Neuron (in vitro differentiated cells): ENCODE measurements at regions not wholly inside any gene's neighbourhood (a gene's known extent, or its start where the extent isn't known, plus 50 kb on each side); places are given as distances from the start of the nearest gene placed in this dataset.

ENCODE experiments used
- H2AFZ ChIP-seq: one replicate; pipeline ENCODE4 v1.6.1; 2013; ENCODE audit warnings: low read depth, mild to moderate bottlenecking, inconsistent platforms, low read length, moderate library complexity
- H3K27me3 ChIP-seq: one replicate; pipeline ENCODE4 v1.6.1; 2013; ENCODE audit warnings: low read length; ENCODE audit not compliant: insufficient read depth
- H3K36me3 ChIP-seq: one replicate; pipeline ENCODE4 v1.6.1; 2013; ENCODE audit warnings: low read length; ENCODE audit not compliant: insufficient read depth
- H3K4me1 ChIP-seq: one replicate; pipeline ENCODE4 v1.6.1; 2013; ENCODE audit warnings: low read length; ENCODE audit not compliant: insufficient read depth
- H3K4me3 ChIP-seq: 2 replicates; pipeline ENCODE4 v1.5.1; 2013; ENCODE audit warnings: mild to moderate bottlenecking, low read length, moderate library complexity
- H3K9me3 ChIP-seq: one replicate; pipeline ENCODE4 v1.6.1; 2013; ENCODE audit warnings: low read length

DNA sequence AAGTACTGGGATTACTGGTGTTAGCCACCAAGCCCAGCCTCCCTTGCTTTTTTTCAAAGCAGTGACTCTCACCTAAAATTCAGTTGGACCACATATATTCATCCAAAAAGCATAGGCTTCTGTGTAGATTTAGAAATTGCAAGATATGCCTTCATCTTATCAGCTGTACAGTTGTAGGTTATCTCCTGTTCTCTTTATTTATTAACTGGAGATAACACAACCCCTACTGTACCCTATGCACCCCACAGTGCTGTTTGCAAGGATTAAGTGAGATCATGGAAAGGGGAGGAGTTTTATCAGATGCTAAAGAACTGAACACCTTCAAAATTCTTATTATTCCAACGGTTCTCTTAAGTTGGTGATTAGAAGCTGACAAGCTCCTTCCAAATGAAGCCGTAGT, 164.4 kb upstream of the JARID2 start:
- Histone ChIP-seq H3K27me3 (no peaks in the 10 kb centered on the region), H3K9me3 (no peaks in the 10 kb centered on the region), H2AFZ (no peak overlapping the region), H3K36me3 (no peaks in the 10 kb centered on the region), H3K4me1 (peaks cover 2% of the 10 kb centered on the region), H3K4me3 (no peak overlapping the region)

DNA sequence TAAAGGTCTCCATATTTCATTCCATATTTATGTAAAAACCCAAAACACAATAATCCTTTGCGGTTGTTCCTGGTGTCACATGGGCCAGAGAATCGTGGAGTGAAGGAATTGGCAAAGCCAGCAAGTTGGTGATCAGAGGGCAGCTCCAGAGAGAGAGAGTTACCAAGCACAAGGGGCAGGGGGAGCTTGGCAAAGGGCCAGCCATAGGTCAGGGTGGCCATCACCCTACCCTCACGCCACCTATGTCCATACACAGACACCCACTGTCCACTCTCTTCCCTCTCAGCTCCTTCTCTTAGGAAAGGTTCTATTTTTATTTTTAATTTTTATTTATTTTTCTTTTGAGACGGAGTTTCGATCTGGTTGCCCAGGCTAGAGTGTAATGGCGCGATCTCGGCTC, 163.2 kb upstream of the JARID2 start:
- no peaks in the 10 kb centered on the region for H3K36me3 ChIP-seq
- H2AFZ ChIP-seq = no peak overlapping the region
- H3K4me1 ChIP-seq = peaks cover 2% of the 10 kb centered on the region
- H3K9me3 ChIP-seq = no peaks in the 10 kb centered on the region
- H3K27me3 ChIP-seq = no peaks in the 10 kb centered on the region
- no peak overlapping the region for H3K4me3 ChIP-seq

- Histone ChIP-seq H3K36me3 (no peaks in the 10 kb centered on the region), H2AFZ (no peak overlapping the region), H3K4me1 (no peaks in the 10 kb centered on the region), H3K4me3 (no peak overlapping the region), H3K9me3 (no peaks in the 10 kb centered on the region), H3K27me3 (peaks cover 2% of the 10 kb centered on the region)
These were observed 159.3 kb upstream of the JARID2 start for GRCh38 chr6:15086348-15087158.

GRCh38 chr6:15087186-15087589, 158.7 kb upstream of the JARID2 start:
- Histone ChIP-seq H3K4me1 (no peaks in the 10 kb centered on the region), H2AFZ (no peak overlapping the region), H3K36me3 (no peaks in the 10 kb centered on the region), H3K9me3 (no peaks in the 10 kb centered on the region), H3K4me3 (no peak overlapping the region), H3K27me3 (peaks cover 2% of the 10 kb centered on the region)

- peaks cover 2% of the 10 kb centered on the region for H3K27me3 ChIP-seq
- H3K36me3 ChIP-seq = no peaks in the 10 kb centered on the region
- H2AFZ ChIP-seq = no peak overlapping the region
- H3K9me3 ChIP-seq = no peaks in the 10 kb centered on the region
- H3K4me1 ChIP-seq = no peaks in the 10 kb centered on the region
- H3K4me3 ChIP-seq = no peak overlapping the region
These were observed 156.8 kb upstream of the JARID2 start for GRCh38 chr6:15088904-15089568.

DNA sequence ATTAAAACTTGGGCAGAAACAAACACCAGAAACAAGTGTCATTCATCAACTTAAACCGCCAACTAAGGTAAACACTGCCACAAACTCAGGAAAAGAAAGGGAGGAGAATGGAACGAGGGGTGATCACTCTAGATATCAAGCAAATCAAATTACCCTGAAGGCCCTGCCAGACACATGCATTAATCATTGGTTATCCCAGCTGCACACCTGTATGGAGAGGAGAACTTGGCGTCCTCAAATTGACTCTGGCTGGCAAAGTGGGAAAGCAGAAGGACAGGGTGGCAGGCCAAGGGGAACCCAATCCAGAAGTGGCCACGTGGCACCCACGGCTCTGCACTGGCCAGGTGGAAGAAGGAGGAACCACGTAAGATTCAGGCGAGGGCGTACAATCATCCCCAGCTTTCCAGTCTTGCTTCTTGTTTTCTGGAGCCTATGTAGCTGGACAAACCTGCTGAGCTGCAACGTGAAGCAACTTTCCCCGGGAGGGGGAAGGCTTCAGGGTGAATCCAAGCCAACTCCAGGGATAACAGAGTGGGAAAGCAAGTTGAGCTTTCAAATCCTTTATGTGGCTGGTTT, 156.2 kb upstream of the JARID2 start:
- Histone ChIP-seq H3K4me3 (no peak overlapping the region), H3K36me3 (no peaks in the 10 kb centered on the region), H3K9me3 (no peaks in the 10 kb centered on the region), H3K27me3 (peaks cover 2% of the 10 kb centered on the region), H2AFZ (no peak overlapping the region), H3K4me1 (no peaks in the 10 kb centered on the region)

- H3K9me3 ChIP-seq = no peaks in the 10 kb centered on the region
- no peak overlapping the region for H3K4me3 ChIP-seq
- H3K4me1 ChIP-seq = no peaks in the 10 kb centered on the region
- no peak overlapping the region for H2AFZ ChIP-seq
- peaks cover 2% of the 10 kb centered on the region for H3K27me3 ChIP-seq
- H3K36me3 ChIP-seq = no peaks in the 10 kb centered on the region
These were observed 155.7 kb upstream of the JARID2 start for GRCh38 chr6:15090145-15090579.

DNA sequence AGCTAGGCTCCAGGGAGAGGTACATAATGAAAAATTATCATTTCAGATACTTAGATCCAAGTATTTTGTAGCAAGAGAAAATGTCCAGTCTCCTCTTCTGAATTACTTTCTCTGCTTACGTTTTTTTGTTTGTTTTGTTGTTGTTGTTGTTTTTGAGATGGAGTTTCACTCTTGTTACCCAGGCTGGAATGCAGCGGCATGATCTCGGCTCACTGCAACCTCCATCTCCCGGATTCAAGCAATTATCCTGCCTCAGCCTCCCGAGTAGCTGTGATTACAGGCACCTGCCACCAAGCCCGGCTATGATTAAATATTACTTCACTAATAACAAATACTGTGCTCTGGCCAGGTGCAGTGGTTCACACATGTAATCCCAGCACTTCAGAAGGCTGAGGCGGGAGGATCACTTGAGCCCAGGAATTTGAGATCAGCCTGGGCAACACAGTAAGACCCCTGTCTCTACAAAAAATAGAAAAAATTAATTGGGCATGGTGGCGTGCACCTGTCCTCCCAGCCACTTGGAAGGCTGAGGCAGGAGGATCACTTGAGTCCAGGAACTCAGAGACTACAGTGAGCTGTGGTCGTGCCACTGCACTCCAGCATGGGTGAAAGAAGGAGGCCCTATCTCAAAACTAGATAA, 155.0 kb upstream of the JARID2 start:
- Histone ChIP-seq H3K4me1 (no peaks in the 10 kb centered on the region), H3K36me3 (no peaks in the 10 kb centered on the region), H3K27me3 (peaks cover 2% of the 10 kb centered on the region), H3K9me3 (no peaks in the 10 kb centered on the region), H3K4me3 (no peak overlapping the region), H2AFZ (no peak overlapping the region)

DNA sequence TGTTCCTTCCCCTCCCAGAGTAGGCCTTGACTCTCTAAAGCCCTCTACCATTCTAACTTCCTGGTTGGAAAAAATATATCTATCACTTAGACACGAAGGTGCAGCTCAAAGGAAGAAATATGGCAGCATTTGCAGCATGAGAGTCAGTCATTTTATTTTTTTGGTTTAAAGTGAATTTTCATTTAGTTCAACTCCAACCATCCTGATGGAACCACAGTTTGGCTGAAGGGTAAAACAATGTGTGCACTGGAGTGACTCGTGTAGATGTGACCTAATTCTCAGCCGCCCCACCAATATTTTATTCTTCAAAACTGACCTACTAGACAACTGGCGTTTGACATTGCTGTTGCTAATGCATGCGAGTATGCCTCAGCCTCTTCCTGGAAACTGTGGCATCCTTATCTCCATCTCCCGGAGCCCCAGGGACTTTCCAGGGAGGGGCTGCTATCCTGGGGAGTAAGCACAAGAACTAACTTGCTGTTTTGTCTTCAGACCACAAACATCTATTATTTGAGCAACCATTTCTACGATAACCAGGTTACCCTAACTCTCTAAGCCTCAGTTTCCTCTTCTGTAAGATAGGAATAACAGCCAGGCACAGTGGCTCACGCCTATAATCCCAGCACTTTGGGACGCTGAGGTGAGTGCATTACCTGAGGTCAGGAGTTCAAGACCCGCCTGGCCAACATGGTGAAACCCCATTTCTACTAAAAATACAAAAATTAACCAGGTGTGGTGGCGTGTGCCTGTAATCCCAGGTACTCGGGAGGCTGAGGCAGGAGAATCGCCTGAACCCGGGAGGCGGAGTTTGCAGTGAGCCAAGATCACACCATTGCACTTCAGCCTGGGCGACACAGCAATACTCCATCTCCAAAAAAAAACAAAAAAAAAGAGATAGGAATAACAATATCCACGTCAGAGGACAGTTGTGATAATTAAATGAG, 148.7 kb upstream of the JARID2 start:
- no peak overlapping the region for H3K4me3 ChIP-seq
- H2AFZ ChIP-seq = no peak overlapping the region
- H3K36me3 ChIP-seq = no peaks in the 10 kb centered on the region
- no peaks in the 10 kb centered on the region for H3K27me3 ChIP-seq
- no peaks in the 10 kb centered on the region for H3K9me3 ChIP-seq
- no peaks in the 10 kb centered on the region for H3K4me1 ChIP-seq

DNA sequence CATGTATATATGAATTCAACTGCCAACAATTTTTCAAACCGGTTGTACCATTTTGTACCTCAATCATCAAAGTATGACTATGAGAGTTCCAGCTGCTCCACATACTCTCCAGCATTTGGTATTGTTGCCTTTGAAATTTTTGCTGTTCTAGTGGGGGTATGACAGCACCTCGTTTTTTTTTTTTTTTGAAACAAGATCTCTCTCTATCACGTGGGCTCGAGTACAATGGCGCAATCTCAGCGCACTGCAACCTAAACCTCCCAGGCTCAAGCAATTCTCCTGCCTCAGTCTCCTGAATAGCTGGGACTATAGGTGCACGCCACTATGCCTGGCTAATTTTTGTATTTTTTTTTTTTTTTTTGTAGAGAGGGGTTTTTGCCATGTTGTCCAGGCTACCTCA, 144.7 kb upstream of the JARID2 start:
- Histone ChIP-seq H2AFZ (no peak overlapping the region), H3K36me3 (no peaks in the 10 kb centered on the region), H3K4me3 (no peak overlapping the region), H3K4me1 (no peaks in the 10 kb centered on the region), H3K27me3 (no peaks in the 10 kb centered on the region), H3K9me3 (no peaks in the 10 kb centered on the region)

DNA sequence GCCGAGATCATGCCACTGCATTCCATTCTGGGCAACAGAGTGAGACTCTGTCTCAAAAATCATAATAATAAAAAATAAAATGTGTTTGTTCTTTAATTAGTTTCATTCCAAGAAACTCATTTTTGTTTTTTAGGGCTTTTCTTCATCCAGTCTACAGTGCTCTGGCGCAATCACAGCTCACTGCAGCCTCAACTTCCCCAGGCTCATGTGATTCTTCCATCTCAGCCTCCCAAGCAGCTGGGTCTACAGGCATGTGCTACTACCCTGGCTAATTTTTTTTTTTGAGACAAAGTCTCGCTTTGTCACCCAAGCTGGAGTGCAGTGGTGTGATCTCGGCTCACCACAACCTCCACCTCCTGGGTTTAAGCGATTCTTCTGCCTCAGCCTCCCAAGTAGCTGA, 143.6 kb upstream of the JARID2 start:
- Histone ChIP-seq H3K9me3 (no peaks in the 10 kb centered on the region), H3K27me3 (no peaks in the 10 kb centered on the region), H3K4me1 (no peaks in the 10 kb centered on the region), H3K4me3 (no peak overlapping the region), H2AFZ (no peak overlapping the region), H3K36me3 (no peaks in the 10 kb centered on the region)

DNA sequence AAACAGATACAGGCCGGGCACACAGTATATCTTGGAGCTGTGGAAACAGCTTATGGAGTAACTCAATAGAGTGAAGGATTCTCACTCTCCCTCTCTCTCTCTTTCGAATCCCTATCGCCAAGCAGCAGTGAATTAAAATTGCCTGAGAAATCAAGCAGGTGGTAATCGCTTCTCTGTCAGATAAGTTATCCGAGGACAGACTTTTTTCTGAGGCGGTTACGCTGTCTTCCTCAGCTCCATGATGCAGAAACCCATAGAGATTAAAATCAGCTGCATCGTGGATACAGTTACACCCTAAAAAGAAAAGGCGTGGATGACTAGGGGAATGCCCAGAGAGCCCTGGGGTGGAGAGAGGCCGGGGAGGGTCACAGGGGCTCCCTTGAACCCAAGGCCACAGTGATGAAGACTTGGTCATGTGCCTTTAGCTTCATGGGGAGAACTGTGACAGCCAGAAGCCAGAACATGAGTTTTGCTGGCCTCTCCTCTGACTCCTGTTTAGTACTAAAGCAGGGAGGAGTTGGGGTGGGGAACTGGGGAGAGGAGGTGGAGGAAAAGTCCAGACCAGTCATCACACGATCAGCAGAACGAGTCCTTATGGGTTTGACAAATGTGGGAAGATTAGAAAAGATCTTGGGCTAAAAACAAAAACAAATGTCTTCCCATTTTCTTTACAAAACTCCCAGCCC, 138.8 kb upstream of the JARID2 start:
- Histone ChIP-seq H3K4me3 (no peak overlapping the region), H3K36me3 (no peaks in the 10 kb centered on the region)

More for the DNA sequence above, 138.8 kb upstream of the JARID2 start:
- H3K27me3 ChIP-seq = no peaks in the 10 kb centered on the region
- H3K4me1 ChIP-seq = no peaks in the 10 kb centered on the region
- H3K9me3 ChIP-seq = no peaks in the 10 kb centered on the region
- no peak overlapping the region for H2AFZ ChIP-seq
